ENCODE measurements at regions not wholly inside any gene's neighbourhood (a gene's known extent, or its start where the extent isn't known, plus 50 kb on each side); places are given as distances from the start of the nearest gene placed in this dataset.

GRCh38 chr14:84707830-84708229, 822.1 kb upstream of the FLRT2 start:
- H3K4me3 ChIP-seq (ENCODE audit: low read depth, low read length) = no peak overlapping the region
- no peak for TF ChIP-seq MAX (IDR thresholded peaks at IDR 0.05; ENCODE audit: low read depth, low read length)
- no peak for TF ChIP-seq POLR2A (IDR thresholded peaks at IDR 0.05; ENCODE audit: extremely low read depth, insufficient read length)
- no peak for TF ChIP-seq CTCF (IDR thresholded peaks at IDR 0.05; ENCODE audit: low read depth, low read length)
- no peak for TF ChIP-seq MYC (IDR thresholded peaks at IDR 0.05; ENCODE audit: low read depth, low read length)
- DNase-seq (ENCODE audit: low read depth) = no peak

GRCh38 chr14:84708865-84709264, 821.1 kb upstream of the FLRT2 start:
- TF ChIP-seq POLR2A (IDR thresholded peaks at IDR 0.05; ENCODE audit: extremely low read depth, insufficient read length) (no peak), MYC (IDR thresholded peaks at IDR 0.05; ENCODE audit: low read depth, low read length) (no peak), MAX (IDR thresholded peaks at IDR 0.05; ENCODE audit: low read depth, low read length) (no peak), CTCF (IDR thresholded peaks at IDR 0.05; ENCODE audit: low read depth, low read length) (no peak)
- H3K4me3 ChIP-seq (ENCODE audit: low read depth, low read length) = no peak overlapping the region
- no peak for DNase-seq (ENCODE audit: low read depth)

- no peak overlapping the region for H3K4me3 ChIP-seq (ENCODE audit: low read depth, low read length)
- TF ChIP-seq MYC (IDR thresholded peaks at IDR 0.05; ENCODE audit: low read depth, low read length) (no peak), POLR2A (IDR thresholded peaks at IDR 0.05; ENCODE audit: extremely low read depth, insufficient read length) (no peak), MAX (IDR thresholded peaks at IDR 0.05; ENCODE audit: low read depth, low read length) (no peak), CTCF (IDR thresholded peaks at IDR 0.05; ENCODE audit: low read depth, low read length) (no peak)
- no peak for DNase-seq (ENCODE audit: low read depth)
Observed at GRCh38 chr14:84726471-84726870, 803.5 kb upstream of the FLRT2 start.

- TF ChIP-seq MAX (IDR thresholded peaks at IDR 0.05; ENCODE audit: low read depth, low read length) (no peak), POLR2A (IDR thresholded peaks at IDR 0.05; ENCODE audit: extremely low read depth, insufficient read length) (no peak), MYC (IDR thresholded peaks at IDR 0.05; ENCODE audit: low read depth, low read length) (no peak), CTCF (IDR thresholded peaks at IDR 0.05; ENCODE audit: low read depth, low read length) (no peak)
- H3K4me3 ChIP-seq (ENCODE audit: low read depth, low read length) = no peak overlapping the region
- DNase-seq (ENCODE audit: low read depth) = no peak
Observed at GRCh38 chr14:84749191-84749955, 780.6 kb upstream of the FLRT2 start.

- no peak for TF ChIP-seq CTCF (IDR thresholded peaks at IDR 0.05; ENCODE audit: low read depth, low read length)
- TF ChIP-seq MYC (IDR thresholded peaks at IDR 0.05; ENCODE audit: low read depth, low read length) = no peak
- no peak for TF ChIP-seq MAX (IDR thresholded peaks at IDR 0.05; ENCODE audit: low read depth, low read length)
- TF ChIP-seq POLR2A (IDR thresholded peaks at IDR 0.05; ENCODE audit: extremely low read depth, insufficient read length) = no peak
Observed at GRCh38 chr14:84750284-84750683, 779.7 kb upstream of the FLRT2 start.

More at GRCh38 chr14:84750284-84750683, 779.7 kb upstream of the FLRT2 start:
- no peak overlapping the region for H3K4me3 ChIP-seq (ENCODE audit: low read depth, low read length)
- no peak for DNase-seq (ENCODE audit: low read depth)

Measured in NB4 (cell line).